ENCODE measurements at regions not wholly inside any gene's neighbourhood (a gene's known extent, or its start where the extent isn't known, plus 50 kb on each side); places are given as distances from the start of the nearest gene placed in this dataset.
"Not testable (repeated sequence)": the region's sequence is repeated elsewhere in the genome, so short reads cannot be mapped to it uniquely, and the experiment has no call there.

GRCh38 chr15:62272290-62272689, 107.2 kb upstream of the C2CD4B start:
- no peak for DNase-seq (ENCODE audit: low read depth)

- DNase-seq (ENCODE audit: low read depth) = no peak
Measured at GRCh38 chr15:62275831-62276230, 110.7 kb upstream of the C2CD4B start.

DNA sequence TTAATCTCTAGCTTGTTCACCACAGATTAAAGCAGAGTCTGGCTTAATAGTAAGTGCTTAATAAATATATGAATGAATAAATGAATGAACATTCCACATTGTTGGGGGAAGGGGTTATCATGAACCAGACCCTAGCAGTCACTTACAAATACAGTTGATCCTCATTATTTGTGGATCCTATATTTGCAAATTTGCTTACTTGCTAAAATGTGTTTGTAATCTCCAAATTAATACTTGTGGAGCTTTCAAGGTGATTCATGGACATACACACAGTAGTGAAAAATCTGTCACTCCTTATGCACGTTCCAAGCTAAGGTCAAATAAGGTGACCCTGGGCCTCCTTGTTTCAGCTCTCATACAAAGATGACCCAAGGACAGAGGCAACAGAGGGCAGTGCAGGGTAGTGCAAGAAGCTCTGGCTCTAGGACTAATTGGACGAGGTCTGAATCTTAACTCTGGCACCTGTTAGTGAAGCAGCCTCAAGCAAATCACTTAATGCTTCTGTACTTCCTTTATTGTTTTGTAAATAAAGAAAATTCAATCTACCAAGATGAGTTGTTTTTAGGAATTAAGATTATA, 112.8 kb upstream of the C2CD4B start:
- no peak for DNase-seq (ENCODE audit: low read depth)

GRCh38 chr15:62278534-62278933, 113.4 kb upstream of the C2CD4B start:
- no peak for DNase-seq (ENCODE audit: low read depth)

DNA sequence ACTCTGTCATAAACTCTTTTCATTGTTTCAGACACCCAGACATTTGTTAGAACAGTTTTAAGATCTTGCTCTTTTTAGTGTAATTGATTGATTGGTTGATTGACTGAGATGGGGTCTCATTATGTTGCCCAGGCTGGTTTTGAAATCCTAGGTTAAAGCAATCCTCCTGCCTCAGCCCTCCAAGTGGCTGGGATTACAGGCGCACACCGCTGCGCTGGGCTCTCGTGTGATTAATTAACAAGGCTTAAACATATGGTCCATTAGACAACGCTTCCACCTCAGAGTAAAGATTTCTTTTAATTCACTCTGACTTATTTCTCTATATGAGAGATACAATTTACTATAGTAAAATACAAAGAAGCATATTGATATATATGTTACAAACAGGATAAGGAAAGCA, 114.0 kb upstream of the C2CD4B start:
- DNase-seq (ENCODE audit: low read depth) = no peak

- no peak for DNase-seq (ENCODE audit: low read depth)
Measured at GRCh38 chr15:62280625-62281024, 115.5 kb upstream of the C2CD4B start.

DNA sequence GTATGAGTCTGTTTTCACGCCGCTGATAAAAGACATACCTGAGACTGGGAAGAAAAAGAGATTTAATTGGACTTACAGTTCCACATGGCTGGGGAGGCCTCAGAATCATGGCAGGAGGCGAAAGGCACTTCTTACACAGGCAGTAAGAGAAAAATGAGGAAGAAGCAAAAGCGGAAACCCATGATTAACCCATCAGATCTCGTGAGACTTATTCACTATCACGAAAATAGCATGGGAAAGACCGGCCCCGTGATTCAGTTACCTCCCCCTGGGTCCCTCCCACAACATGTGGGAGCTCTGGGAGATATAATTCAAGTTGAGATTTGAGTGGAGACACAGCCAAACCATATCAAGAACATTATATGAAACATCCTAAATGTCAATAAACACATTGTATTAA, 116.7 kb upstream of the C2CD4B start:
- DNase-seq (ENCODE audit: low read depth) = not testable (repeated sequence)

DNA sequence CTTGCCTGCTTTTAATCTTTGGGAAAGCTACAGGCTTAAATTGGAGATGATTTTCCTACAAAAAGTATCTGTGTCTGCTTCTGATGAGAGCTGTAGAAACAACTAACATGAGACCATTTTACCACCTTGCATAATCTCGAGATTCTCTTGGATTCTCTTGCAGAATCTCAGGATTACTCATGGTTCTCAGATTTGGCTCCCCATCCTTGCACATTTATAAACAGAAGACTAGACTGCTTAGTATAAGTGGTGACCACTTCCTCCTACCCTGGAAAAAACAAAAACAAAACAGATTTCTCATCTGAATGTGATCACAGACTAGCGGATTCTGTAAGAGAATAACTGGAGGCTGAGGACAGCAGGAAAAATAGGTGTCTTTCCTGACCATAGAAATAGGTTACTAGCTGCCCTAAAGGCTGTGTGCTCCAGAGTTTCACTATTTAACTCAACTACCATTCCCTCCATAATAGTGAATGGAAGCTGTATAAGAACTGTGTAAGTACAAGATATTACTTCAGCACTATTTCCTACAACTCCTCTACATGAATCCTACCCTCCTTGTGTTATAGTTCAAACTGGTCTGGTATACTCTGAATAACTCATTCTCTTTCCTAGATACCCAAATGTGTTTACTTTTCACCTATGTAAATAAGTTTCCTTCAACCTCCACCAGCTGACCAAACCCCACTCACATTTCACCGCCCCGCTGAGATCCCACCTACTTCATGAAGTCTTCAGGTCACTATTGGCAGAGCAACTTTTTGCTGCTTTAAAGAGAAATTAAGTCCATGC, 122.2 kb upstream of the C2CD4B start:
- no peak for DNase-seq (ENCODE audit: low read depth)

DNA sequence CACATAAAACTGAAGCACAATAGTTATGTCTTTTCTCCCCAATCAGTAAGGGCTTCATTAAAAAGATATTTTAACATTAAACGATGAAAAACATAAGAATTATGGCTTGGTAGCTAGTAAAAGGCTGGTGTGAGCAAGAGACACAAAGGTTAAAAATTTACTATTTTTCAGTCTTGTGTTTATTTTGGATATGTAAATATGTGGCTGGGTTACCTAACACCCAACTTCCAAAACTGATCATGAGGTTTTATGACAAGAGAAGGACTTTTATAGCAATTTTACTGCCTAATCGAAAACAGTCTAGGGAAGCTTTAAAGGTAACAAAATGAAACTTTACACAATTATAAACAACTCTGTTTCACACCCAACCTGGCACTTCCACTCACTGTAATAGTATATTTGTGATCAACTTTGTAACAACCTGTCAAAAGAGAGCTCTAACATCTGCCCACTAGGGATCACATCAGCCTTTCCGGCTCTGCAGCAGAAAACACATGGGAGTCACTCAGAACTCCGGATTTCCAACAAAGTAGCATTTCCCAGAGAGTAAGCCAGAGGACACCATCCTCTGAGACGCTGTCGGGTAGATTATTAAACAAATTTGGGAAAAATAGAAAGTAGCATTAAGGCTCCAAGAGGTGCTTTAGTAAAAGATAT, 123.4 kb upstream of the C2CD4B start:
- no peak for DNase-seq (ENCODE audit: low read depth)

DNA sequence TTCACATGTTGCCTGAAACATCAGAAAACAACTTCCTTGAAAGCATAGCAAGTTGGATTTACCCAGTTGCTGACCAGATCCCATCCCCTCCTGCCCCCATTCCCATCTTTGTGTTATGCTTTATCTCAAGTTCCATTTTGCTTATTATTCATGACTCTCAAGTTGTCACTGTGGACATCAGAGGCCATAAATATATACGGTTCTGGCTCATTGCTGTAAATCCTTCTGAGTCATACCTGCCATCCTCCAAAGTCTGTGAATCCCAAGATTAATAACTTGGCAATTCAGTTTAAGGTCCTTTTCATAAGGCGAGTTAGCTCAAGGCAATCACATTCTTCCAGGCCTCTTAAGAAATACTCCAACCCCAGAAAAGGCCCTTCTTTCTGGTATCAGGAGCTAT, 126.2 kb upstream of the C2CD4B start:
- no peak for DNase-seq (ENCODE audit: low read depth)

DNA sequence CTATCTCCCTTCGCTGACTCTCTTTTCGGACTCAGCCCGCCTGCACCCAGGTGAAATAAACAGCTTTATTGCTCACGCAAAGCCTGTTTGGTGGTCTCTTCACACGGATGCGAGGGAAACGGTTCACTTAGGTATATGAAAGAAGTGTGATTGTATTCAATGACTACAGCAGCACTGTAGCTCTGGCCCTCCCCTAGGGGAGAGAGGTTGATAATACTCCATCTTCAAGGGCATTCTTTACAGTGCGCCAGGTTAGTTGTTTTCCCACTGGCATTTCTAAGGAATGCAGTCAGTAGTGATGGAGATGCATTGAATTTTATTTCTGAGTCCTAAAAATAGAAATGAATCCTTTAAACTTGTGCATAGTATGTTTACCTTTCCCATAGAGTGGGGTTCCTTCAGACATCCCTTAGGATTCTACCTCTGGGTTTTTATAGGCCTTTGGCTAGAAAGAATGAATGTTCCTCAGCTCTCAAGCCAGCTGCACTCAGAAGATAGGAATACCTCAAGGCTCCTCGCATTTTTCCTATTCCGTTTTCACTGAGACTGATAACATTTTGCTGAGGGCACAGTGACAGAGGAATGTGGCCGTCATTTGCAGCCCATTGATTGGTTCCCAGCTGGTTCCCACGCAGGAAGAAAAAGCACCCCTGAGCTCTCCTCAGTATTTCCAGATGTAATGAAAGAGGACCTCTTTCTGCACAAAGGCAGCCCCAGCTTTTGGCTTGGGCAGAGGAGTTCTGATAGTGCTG, 131.8 kb upstream of the C2CD4B start:
- DNase-seq (ENCODE audit: low read depth) = no peak

DNA sequence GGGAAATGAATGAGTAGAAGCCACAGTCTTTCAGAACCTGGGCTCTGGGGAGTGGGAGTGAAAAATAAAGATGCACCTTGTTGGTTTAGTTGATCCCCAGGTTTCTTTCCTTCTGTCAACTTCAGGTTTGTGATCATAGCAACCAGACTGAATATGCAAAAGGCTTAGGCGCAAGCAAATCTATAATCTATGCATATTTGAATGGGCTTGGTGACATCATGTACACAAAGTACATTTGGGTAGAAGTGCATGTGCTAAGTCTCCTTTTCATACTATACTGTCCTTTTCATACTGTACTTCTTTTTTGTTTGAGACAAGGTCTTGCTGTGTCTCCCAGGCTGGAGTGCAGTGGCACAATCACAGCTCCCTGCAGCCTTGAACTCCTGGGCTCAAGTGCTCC, 132.4 kb upstream of the C2CD4B start:
- no peak for DNase-seq (ENCODE audit: low read depth)

DNA sequence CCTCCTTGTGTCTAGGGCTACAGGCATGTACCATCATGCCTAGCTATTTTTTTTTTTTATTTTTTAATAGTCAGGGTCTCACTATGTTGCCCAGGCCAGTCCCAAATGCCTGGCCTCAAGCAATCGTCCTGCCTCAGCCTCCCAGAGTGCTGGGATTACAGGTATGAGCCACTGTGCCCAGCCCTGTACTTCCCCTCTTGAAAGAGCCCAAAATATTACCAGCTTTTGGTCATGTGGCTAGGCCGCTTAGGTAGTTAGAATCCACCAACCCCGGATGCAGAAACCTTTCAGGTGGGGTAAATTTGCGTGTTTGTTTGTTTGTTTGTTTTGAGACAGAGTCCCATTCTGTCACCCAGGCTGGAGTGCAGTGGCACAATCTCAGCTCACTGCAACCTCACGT, 132.8 kb upstream of the C2CD4B start:
- no peak for DNase-seq (ENCODE audit: low read depth)

DNA sequence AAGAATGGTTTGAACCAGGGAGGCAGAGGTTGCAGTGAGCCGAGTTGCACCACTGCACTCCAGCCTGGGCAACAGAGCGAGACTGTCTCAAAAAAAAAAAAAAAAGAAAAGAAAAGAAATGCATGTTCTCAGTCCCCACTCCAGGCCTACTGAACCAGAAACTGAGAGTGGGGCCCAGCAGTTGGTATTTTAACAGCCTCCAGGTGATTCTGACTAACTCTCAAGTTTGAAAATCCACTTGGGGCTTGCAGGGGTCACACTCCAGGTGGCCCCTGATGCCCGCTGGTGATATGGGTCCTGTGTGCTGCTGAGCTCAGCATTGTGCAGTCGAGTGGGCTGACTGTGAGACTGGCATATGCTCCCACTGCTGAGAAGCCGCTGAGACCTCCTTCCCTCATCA, 133.7 kb upstream of the C2CD4B start:
- no peak for DNase-seq (ENCODE audit: low read depth)

GRCh38 chr15:62299541-62299940, 134.5 kb upstream of the C2CD4B start:
- no peak for DNase-seq (ENCODE audit: low read depth)

GRCh38 chr15:62301993-62302675, 137.0 kb upstream of the C2CD4B start:
- DNase-seq (ENCODE audit: low read depth) = no peak

GRCh38 chr15:62306851-62307504, 141.9 kb upstream of the C2CD4B start:
- DNase-seq (ENCODE audit: low read depth) = peak; percentile 66

- peak; percentile 3 for DNase-seq (ENCODE audit: low read depth)
Measured at GRCh38 chr15:62307551-62307950, 142.5 kb upstream of the C2CD4B start.

GRCh38 chr15:62316413-62317060, 151.5 kb upstream of the C2CD4B start:
- DNase-seq (ENCODE audit: low read depth) = no peak

GRCh38 chr15:62320259-62320658, 155.2 kb upstream of the C2CD4B start:
- no peak for DNase-seq (ENCODE audit: low read depth)

GRCh38 chr15:62323353-62323890, 158.3 kb upstream of the C2CD4B start:
- no peak for DNase-seq (ENCODE audit: low read depth)
